HEK293 (cell line): ENCODE measurements at regions not wholly inside any gene's neighbourhood (a gene's known extent, or its start where the extent isn't known, plus 50 kb on each side); places are given as distances from the start of the nearest gene placed in this dataset.

Source experiments
- CTCF ChIA-PET: fragments of 350-600 bp; formaldehyde crosslinking; extraction: SDS; loops from one replicate; lab custom pipeline; 2021; ENCODE audit warnings: antibody characterized with exemption; lab: Yijun Ruan, JAX
- POLR2A ChIA-PET: fragments of 300-600 bp; formaldehyde crosslinking; extraction: SDS; loops from one replicate; lab custom pipeline; 2020; ENCODE audit warnings: antibody characterized with exemption, inconsistent platforms; lab: Yijun Ruan, JAX
- H3K27ac ChIP-seq: fragments of 200-500 bp; sonication (Bioruptor generic); 2 replicates; pipeline ENCODE4 v1.5.1; 2014; ENCODE audit warnings: low read depth, low read length, control low read depth, inconsistent platforms; ENCODE audit errors: extremely low read depth
- H3K36me3 ChIP-seq, 2 experiments: fragments of 200-500 bp in 1 of 2; sonication (Bioruptor generic) in 1 of 2; 1 replicate in 1 of 2; 2 replicates in 1 of 2; pipeline ENCODE4 v1.5.1; 2014 to 2017; ENCODE audit warnings: inconsistent platforms in 2 of 2, low read length in 2 of 2; ENCODE audit not compliant: control insufficient read depth in 2 of 2, insufficient read depth in 1 of 2
- H3K4me1 ChIP-seq: fragments of 200-500 bp; sonication (Bioruptor generic); 2 replicates; pipeline ENCODE4 v1.5.1; 2014; ENCODE audit warnings: mild to moderate bottlenecking, low read length, inconsistent platforms; ENCODE audit not compliant: control insufficient read depth, insufficient read depth
- H3K4me3 ChIP-seq: 2 replicates; pipeline ENCODE4 v1.5.1; 2011; ENCODE audit warnings: low read depth, mild to moderate bottlenecking, control low read depth, low read length, moderate library complexity
- H3K9me3 ChIP-seq: fragments of 200-500 bp; sonication (Bioruptor generic); 2 replicates; pipeline ENCODE4 v1.5.1; 2014; ENCODE audit warnings: low read depth, low read length, inconsistent platforms; ENCODE audit not compliant: control insufficient read depth, insufficient read depth
- GLI4 ChIP-seq: fragments of 450-650 bp; formaldehyde crosslinking; IDR thresholded peaks from 2 replicates; pipeline ENCODE4 v1.5.1; 2016; ENCODE audit warnings: missing biosample characterization, missing genetic modification characterization
- HOXC10 ChIP-seq: sonication (generic); formaldehyde crosslinking; IDR thresholded peaks from 2 replicates; pipeline ENCODE4 v1.8.1; 2023; ENCODE audit warnings: mild to moderate bottlenecking, missing genetic modification reagents
- MYNN ChIP-seq: fragments of 450-650 bp; formaldehyde crosslinking; IDR thresholded peaks from 2 replicates; pipeline ENCODE4 v1.5.1; 2016; ENCODE audit warnings: missing biosample characterization, missing genetic modification characterization, borderline replicate concordance
- SCRT1 ChIP-seq: fragments of 450-650 bp; formaldehyde crosslinking; IDR thresholded peaks from 2 replicates; pipeline ENCODE4 v1.5.1; 2016; ENCODE audit warnings: missing biosample characterization, missing genetic modification characterization, borderline replicate concordance
- ZBTB17 ChIP-seq: fragments of 450-650 bp; formaldehyde crosslinking; IDR thresholded peaks from 2 replicates; pipeline ENCODE4 v1.5.1; 2016; ENCODE audit warnings: missing biosample characterization, missing genetic modification characterization
- ZEB2 ChIP-seq: fragments of 450-650 bp; formaldehyde crosslinking; IDR thresholded peaks from 2 replicates; pipeline ENCODE4 v1.5.1; 2016; ENCODE audit warnings: missing biosample characterization, missing genetic modification characterization
- ZFHX2 ChIP-seq: fragments of 450-650 bp; formaldehyde crosslinking; conservative IDR thresholded peaks from 2 replicates; pipeline ENCODE4 v1.5.1; 2016; ENCODE audit warnings: missing biosample characterization, missing genetic modification characterization
- ZNF174 ChIP-seq: fragments of 450-650 bp; formaldehyde crosslinking; IDR thresholded peaks from 2 replicates; pipeline ENCODE4 v1.5.0; 2017; ENCODE audit warnings: missing biosample characterization, mild to moderate bottlenecking, missing genetic modification characterization
- ZNF18 ChIP-seq: fragments of 450-650 bp; formaldehyde crosslinking; IDR thresholded peaks from 2 replicates; pipeline ENCODE4 v1.5.1; 2016; ENCODE audit warnings: missing biosample characterization, missing genetic modification characterization
- ZNF19 ChIP-seq: fragments of 450-650 bp; formaldehyde crosslinking; IDR thresholded peaks from 2 replicates; pipeline ENCODE4; 2016; ENCODE audit warnings: missing biosample characterization, missing genetic modification characterization, low read depth
- ZNF350 ChIP-seq: fragments of 450-650 bp; formaldehyde crosslinking; IDR thresholded peaks from 2 replicates; pipeline ENCODE4 v1.5.0; 2017; ENCODE audit warnings: missing biosample characterization, mild to moderate bottlenecking, missing genetic modification characterization
- ZNF416 ChIP-seq: fragments of 450-650 bp; formaldehyde crosslinking; IDR thresholded peaks from 2 replicates; pipeline ENCODE4 v1.5.1; 2016; ENCODE audit warnings: missing biosample characterization, missing genetic modification characterization
- ZNF433 ChIP-seq: fragments of 450-650 bp; formaldehyde crosslinking; IDR thresholded peaks from 2 replicates; pipeline ENCODE4 v1.5.1; 2016; ENCODE audit warnings: missing biosample characterization, missing genetic modification characterization, low read depth
- ZNF610 ChIP-seq: fragments of 450-650 bp; formaldehyde crosslinking; IDR thresholded peaks from 2 replicates; pipeline ENCODE4 v1.5.1; 2016; ENCODE audit warnings: missing biosample characterization, missing genetic modification characterization, borderline replicate concordance
- ZNF623 ChIP-seq: fragments of 450-650 bp; formaldehyde crosslinking; IDR thresholded peaks from 2 replicates; pipeline ENCODE4 v1.5.1; 2016; ENCODE audit warnings: missing biosample characterization, missing genetic modification characterization
- ZNF624 ChIP-seq: fragments of 450-650 bp; formaldehyde crosslinking; IDR thresholded peaks from 2 replicates; pipeline ENCODE4 v1.5.1; 2017; ENCODE audit warnings: missing biosample characterization, missing genetic modification characterization
- ZNF626 ChIP-seq: fragments of 450-650 bp; sonication (Bioruptor Pico); formaldehyde crosslinking; IDR thresholded peaks from 2 replicates; pipeline ENCODE4 v1.5.1; 2018; ENCODE audit warnings: missing biosample characterization, missing genetic modification characterization, inconsistent platforms
- ZNF629 ChIP-seq: fragments of 450-650 bp; formaldehyde crosslinking; IDR thresholded peaks from 2 replicates; pipeline ENCODE4 v1.5.1; 2017; ENCODE audit warnings: missing biosample characterization, missing genetic modification characterization
- ZNF768 ChIP-seq: fragments of 450-650 bp; formaldehyde crosslinking; IDR thresholded peaks from 2 replicates; pipeline ENCODE4 v1.5.1; 2018; ENCODE audit warnings: missing biosample characterization, mild to moderate bottlenecking, missing genetic modification characterization
- ZNF837 ChIP-seq: fragments of 450-650 bp; formaldehyde crosslinking; IDR thresholded peaks from 2 replicates; pipeline ENCODE4 v1.5.1; 2016; ENCODE audit warnings: missing biosample characterization, missing genetic modification characterization
- ZSCAN23 ChIP-seq: fragments of 450-650 bp; formaldehyde crosslinking; IDR thresholded peaks from 2 replicates; pipeline ENCODE4 v1.5.1; 2016; ENCODE audit warnings: missing biosample characterization, missing genetic modification characterization
- TF ChIP-seq, protein P1 (sequence below): fragments of 450-650 bp; formaldehyde crosslinking; optimal IDR thresholded peaks from 2 replicates; pipeline ENCODE3; 2016; ENCODE audit warnings: missing biosample characterization, mild to moderate bottlenecking, missing genetic modification characterization
- TF ChIP-seq, protein P2 (sequence below): fragments of 450-650 bp; formaldehyde crosslinking; IDR thresholded peaks from 2 replicates; pipeline ENCODE4 v1.5.1; 2016; ENCODE audit warnings: missing biosample characterization, missing genetic modification characterization

DNA sequence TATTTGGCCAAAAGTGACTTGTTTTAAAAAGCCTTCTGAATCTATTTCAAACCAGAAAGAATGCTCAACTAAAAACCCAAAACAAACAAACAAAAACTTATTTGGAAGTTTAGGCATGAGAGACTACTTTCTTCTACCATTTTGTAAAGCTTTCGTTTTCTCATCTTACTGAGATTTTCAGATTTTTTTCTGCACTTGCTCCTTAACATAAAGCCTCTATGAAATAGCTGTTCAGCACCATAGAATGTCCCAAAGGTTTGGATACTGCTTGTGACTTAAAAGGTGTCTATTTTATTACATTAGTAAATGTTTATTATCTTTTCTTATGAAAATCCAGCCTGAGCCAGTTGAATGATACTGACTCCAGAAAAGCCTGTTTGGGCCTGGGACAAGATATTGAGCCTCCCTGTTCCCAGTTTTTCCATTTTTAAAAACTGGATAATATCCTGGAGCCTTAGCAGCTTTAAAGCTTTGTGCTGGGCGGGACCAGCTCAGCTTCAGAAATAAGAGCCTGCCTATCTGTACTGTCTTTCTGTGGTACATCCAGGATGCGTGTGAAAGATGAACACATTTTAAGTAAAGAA, 292.6 kb downstream of the ZSWIM6 start (continued):
- TF ChIP-seq ZNF416 (no peak), ZNF629 (tag by site-specific recombination) (no peak)

DNA sequence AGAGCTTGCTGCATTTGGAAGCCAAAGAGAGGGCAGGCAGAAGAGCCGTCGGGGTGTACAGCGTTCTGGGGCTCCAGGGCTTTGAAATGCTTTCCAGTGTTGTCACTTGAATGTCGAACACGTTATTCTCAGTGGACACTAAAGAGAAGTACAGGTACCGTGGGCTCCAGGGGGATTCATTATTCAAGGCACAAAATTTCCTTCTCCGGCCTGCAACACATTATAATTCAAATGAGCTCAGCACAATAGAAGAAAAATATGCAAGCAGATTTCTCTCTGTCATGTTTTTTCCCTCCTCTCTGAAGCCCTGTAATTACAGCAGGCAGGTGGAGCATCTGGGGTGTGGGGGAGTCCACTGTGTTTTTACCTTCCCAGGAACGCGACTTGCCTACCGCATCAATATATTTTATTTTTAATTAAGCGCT, 293.1 kb downstream of the ZSWIM6 start:
- TF ChIP-seq ZNF433 (tag by site-specific recombination): no peak
- ChIA-PET POLR2A (no interaction called here), CTCF (interaction anchor here (1.3 to 1.9 kb wide), 2 partner anchors 13 to 33 kb away, joined by 6 to 10 read pairs; no protein-coding TSS in a partner anchor)
- no peaks in the 10 kb centered on the region for H3K9me3 ChIP-seq
- no peak overlapping the region for H3K27ac ChIP-seq
- no peaks in the 10 kb centered on the region for H3K4me1 ChIP-seq
- no peak overlapping the region for H3K4me3 ChIP-seq
- H3K36me3 ChIP-seq: no peaks in the 10 kb centered on the region

GRCh38 chr5:61625681-61626621, 293.9 kb downstream of the ZSWIM6 start:
- Histone ChIP-seq H3K9me3 (no peaks in the 10 kb centered on the region), H3K27ac (no peak overlapping the region), H3K4me1 (no peaks in the 10 kb centered on the region), H3K4me3 (no peak overlapping the region; the same call in 1 of the 2 replicates), H3K36me3 (no peaks in the 10 kb centered on the region)
- TF ChIP-seq ZNF624 (tag by site-specific recombination) (no peak), ZEB2 (no peak), GLI4 (tag by site-specific recombination) (no peak), ZNF19 (tag by site-specific recombination) (no peak), ZNF768 (tag by site-specific recombination) (no peak), ZNF837 (tag by site-specific recombination) (no peak), ZNF626 (tag by site-specific recombination) (no peak), ZSCAN23 (tag by site-specific recombination) (no peak)
- TF ChIP-seq, protein P1, sequence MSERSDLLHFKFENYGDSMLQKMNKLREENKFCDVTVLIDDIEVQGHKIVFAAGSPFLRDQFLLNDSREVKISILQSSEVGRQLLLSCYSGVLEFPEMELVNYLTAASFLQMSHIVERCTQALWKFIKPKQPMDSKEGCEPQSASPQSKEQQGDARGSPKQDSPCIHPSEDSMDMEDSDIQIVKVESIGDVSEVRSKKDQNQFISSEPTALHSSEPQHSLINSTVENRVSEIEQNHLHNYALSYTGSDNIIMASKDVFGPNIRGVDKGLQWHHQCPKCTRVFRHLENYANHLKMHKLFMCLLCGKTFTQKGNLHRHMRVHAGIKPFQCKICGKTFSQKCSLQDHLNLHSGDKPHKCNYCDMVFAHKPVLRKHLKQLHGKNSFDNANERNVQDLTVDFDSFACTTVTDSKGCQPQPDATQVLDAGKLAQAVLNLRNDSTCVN: no peak
- TF ChIP-seq, all 188 proteins: peak for 0
- CTCF ChIA-PET: no interaction called here
- POLR2A ChIA-PET: no interaction called here

DNA sequence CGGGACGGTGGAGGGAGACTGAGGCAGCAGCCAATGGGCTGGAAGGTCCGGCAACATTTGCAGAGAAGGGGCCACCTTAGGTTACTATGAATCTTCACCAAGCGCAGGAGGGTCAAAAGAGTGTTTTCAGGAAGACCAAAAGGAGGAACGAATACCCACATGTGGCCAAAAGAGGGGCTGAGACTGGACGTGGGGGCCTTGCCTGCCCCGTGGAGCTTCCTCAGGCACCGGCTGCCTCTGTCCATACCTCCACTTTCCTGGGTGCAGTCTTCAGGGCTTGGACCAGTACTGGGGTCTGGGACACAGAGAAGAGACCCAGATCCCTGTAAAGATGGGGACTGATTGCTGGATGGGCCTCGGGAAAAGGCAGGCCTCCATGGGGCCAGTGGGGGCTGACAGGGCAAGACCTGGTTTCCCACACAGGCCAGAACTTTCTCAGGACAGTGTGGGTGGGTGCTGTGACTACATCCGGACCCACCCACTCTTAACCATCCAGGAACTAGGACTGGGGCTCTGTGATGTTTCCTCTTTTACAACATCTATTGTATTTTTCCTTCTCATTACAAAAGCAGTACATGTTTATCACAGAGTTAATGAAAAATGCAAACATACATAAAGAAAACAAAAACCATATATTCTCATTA, 294.7 kb downstream of the ZSWIM6 start:
- Histone ChIP-seq H3K9me3 (no peaks in the 10 kb centered on the region), H3K4me3 (no peak overlapping the region), H3K4me1 (no peaks in the 10 kb centered on the region), H3K36me3 (no peaks in the 10 kb centered on the region), H3K27ac (no peak overlapping the region)
- ChIA-PET POLR2A (no interaction called here), CTCF (interaction anchor here (0.6 kb wide), 1 partner anchor 287 kb away, joined by 3 read pairs; no protein-coding TSS in a partner anchor)
- TF ChIP-seq ZNF350 (no peak), SCRT1 (no peak), MYNN (tag by site-specific recombination) (no peak), HOXC10 (CRISPR knock-in tag) (no peak), ZNF174 (tag by site-specific recombination) (no peak), ZNF610 (tag by site-specific recombination) (no peak), ZNF18 (tag by site-specific recombination) (no peak), ZNF623 (tag by site-specific recombination) (no peak), ZBTB17 (no peak), ZFHX2 (tag by site-specific recombination) (no peak)
- TF ChIP-seq, protein P2, sequence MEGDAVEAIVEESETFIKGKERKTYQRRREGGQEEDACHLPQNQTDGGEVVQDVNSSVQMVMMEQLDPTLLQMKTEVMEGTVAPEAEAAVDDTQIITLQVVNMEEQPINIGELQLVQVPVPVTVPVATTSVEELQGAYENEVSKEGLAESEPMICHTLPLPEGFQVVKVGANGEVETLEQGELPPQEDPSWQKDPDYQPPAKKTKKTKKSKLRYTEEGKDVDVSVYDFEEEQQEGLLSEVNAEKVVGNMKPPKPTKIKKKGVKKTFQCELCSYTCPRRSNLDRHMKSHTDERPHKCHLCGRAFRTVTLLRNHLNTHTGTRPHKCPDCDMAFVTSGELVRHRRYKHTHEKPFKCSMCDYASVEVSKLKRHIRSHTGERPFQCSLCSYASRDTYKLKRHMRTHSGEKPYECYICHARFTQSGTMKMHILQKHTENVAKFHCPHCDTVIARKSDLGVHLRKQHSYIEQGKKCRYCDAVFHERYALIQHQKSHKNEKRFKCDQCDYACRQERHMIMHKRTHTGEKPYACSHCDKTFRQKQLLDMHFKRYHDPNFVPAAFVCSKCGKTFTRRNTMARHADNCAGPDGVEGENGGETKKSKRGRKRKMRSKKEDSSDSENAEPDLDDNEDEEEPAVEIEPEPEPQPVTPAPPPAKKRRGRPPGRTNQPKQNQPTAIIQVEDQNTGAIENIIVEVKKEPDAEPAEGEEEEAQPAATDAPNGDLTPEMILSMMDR (tag by site-specific recombination): no peak
